ENCODE measurements at regions not wholly inside any gene's neighbourhood (a gene's known extent, or its start where the extent isn't known, plus 50 kb on each side); places are given as distances from the start of the nearest gene placed in this dataset.

- 100% methylated on average over 5 of the region's 5 CpGs for WGBS (ENCODE audit: insufficient coverage)
- H3K36me3 Mint-ChIP-seq: no peaks in the 10 kb centered on the region
- H3K9me3 Mint-ChIP-seq: peaks cover 0 to 3% (median 0%) of the 10 kb centered on the region in 7 donors
- H3K4me1 Mint-ChIP-seq: peaks cover 45% of the 10 kb centered on the region
- no peaks in the 10 kb centered on the region for H4K20me1 ChIP-seq (ENCODE audit: insufficient read depth, low read length)
- H3K4me1 ChIP-seq (ENCODE audit: control insufficient read depth in 1 of 2, insufficient read depth in 2 of 2, low read length in 2 of 2): peaks cover 30 to 44% of the 10 kb centered on the region in 2 donors
- no peak overlapping the region for H3K27ac ChIP-seq (ENCODE audit: low read depth in 1 of 2, low read length in 2 of 2)
- no peak overlapping the region for H3K4me2 ChIP-seq (replicated peaks; ENCODE audit: extremely low read depth, low read length, poor library complexity, severe bottlenecking)
- no peak for TF ChIP-seq CTCF (IDR thresholded peaks at IDR 0.05)
- no peak overlapping the region for H3K27ac Mint-ChIP-seq
- no peak overlapping the region for H2AFZ ChIP-seq (ENCODE audit: insufficient read depth, low read depth, low read length, poor library complexity, severe bottlenecking)
- no peak overlapping the region for H3K9ac ChIP-seq (ENCODE audit: insufficient read depth, low read length, poor library complexity, severe bottlenecking)
- H3K9me3 ChIP-seq (replicated peaks in 1 of 2; ENCODE audit: control insufficient read depth in 1 of 2, insufficient read depth in 1 of 2, low read length in 2 of 2): no peaks in the 10 kb centered on the region
- no peaks in the 10 kb centered on the region for H3K79me2 ChIP-seq (ENCODE audit: insufficient read depth, low read length)
- no peaks in the 10 kb centered on the region for H3K27me3 ChIP-seq (ENCODE audit: control insufficient read depth in 2 of 2, insufficient read depth in 2 of 2, low read length in 2 of 2)
- H3K4me3 ChIP-seq (replicated peaks in 1 of 3; ENCODE audit: low read depth in 2 of 3, low read length in 3 of 3): no peak overlapping the region
- intact Hi-C loops (cut with micrococcal nuclease): no loop called here
- H3K4me3 Mint-ChIP-seq: no peak overlapping the region
- DNase-seq: no peak
- H3K36me3 ChIP-seq (replicated peaks in 1 of 2; ENCODE audit: control insufficient read depth in 1 of 2, insufficient read depth in 2 of 2, low read length in 2 of 2): no peaks in the 10 kb centered on the region
- peaks cover 0 to 2% (median 0%) of the 10 kb centered on the region in 3 donors for H3K27me3 Mint-ChIP-seq (ENCODE audit: low read depth in 3 of 3)
Measured at GRCh38 chr13:44296856-44297255, 76.8 kb upstream of the SERP2 start.

- Mint-ChIP-seq H3K27me3 (ENCODE audit: low read depth in 3 of 3) (peaks cover 0 to 2% (median 0%) of the 10 kb centered on the region in 3 donors), H3K4me3 (no peak overlapping the region), H3K36me3 (no peaks in the 10 kb centered on the region), H3K4me1 (peaks cover 35% of the 10 kb centered on the region), H3K9me3 (peaks cover 0 to 3% (median 0%) of the 10 kb centered on the region in 7 donors), H3K27ac (no peak overlapping the region)
- no peaks in the 10 kb centered on the region for H3K79me2 ChIP-seq (ENCODE audit: insufficient read depth, low read length)
- no peaks in the 10 kb centered on the region for H4K20me1 ChIP-seq (ENCODE audit: insufficient read depth, low read length)
- H3K27ac ChIP-seq (ENCODE audit: low read depth in 1 of 2, low read length in 2 of 2): no peak overlapping the region
- intact Hi-C loops (cut with micrococcal nuclease): no loop called here
- no peak overlapping the region for H3K9ac ChIP-seq (ENCODE audit: insufficient read depth, low read length, poor library complexity, severe bottlenecking)
- no CpG with 5 or more reads among the region's 1 CpG for WGBS (ENCODE audit: insufficient coverage)
- no peaks in the 10 kb centered on the region for H3K36me3 ChIP-seq (replicated peaks in 1 of 2; ENCODE audit: control insufficient read depth in 1 of 2, insufficient read depth in 2 of 2, low read length in 2 of 2)
- no peak for DNase-seq
- peaks cover 26 to 36% of the 10 kb centered on the region in 2 donors for H3K4me1 ChIP-seq (ENCODE audit: control insufficient read depth in 1 of 2, insufficient read depth in 2 of 2, low read length in 2 of 2)
- no peak overlapping the region for H3K4me2 ChIP-seq (replicated peaks; ENCODE audit: extremely low read depth, low read length, poor library complexity, severe bottlenecking)
- no peaks in the 10 kb centered on the region for H3K27me3 ChIP-seq (ENCODE audit: control insufficient read depth in 2 of 2, insufficient read depth in 2 of 2, low read length in 2 of 2)
- no peak for TF ChIP-seq CTCF (IDR thresholded peaks at IDR 0.05)
- no peak overlapping the region for H2AFZ ChIP-seq (ENCODE audit: insufficient read depth, low read depth, low read length, poor library complexity, severe bottlenecking)
- H3K4me3 ChIP-seq (replicated peaks in 1 of 3; ENCODE audit: low read depth in 2 of 3, low read length in 3 of 3): no peak overlapping the region
- no peaks in the 10 kb centered on the region for H3K9me3 ChIP-seq (replicated peaks in 1 of 2; ENCODE audit: control insufficient read depth in 1 of 2, insufficient read depth in 1 of 2, low read length in 2 of 2)
Measured at GRCh38 chr13:44298314-44298713, 75.3 kb upstream of the SERP2 start.
